Stimulated activated naive CD8-positive, alpha-beta T cell treated with anti-CD3 and anti-CD28 coated beads, Interleukin-15, Interleukin-2, amounts not matched to agents 100 U/mL and 50 U/mL, for 24 hours (primary cell): ENCODE measurements at regions not wholly inside any gene's neighbourhood (a gene's known extent, or its start where the extent isn't known, plus 50 kb on each side); places are given as distances from the start of the nearest gene placed in this dataset.

Source experiments
- ATAC-seq: fragments of 150-1000 bp; cut with Tn5 transposase; one replicate; pipeline ENCODE4 v1.10.0; 2021
- DNase-seq: peaks from one replicate; pipeline ENCODE4 v3.0.0; 2021

DNA sequence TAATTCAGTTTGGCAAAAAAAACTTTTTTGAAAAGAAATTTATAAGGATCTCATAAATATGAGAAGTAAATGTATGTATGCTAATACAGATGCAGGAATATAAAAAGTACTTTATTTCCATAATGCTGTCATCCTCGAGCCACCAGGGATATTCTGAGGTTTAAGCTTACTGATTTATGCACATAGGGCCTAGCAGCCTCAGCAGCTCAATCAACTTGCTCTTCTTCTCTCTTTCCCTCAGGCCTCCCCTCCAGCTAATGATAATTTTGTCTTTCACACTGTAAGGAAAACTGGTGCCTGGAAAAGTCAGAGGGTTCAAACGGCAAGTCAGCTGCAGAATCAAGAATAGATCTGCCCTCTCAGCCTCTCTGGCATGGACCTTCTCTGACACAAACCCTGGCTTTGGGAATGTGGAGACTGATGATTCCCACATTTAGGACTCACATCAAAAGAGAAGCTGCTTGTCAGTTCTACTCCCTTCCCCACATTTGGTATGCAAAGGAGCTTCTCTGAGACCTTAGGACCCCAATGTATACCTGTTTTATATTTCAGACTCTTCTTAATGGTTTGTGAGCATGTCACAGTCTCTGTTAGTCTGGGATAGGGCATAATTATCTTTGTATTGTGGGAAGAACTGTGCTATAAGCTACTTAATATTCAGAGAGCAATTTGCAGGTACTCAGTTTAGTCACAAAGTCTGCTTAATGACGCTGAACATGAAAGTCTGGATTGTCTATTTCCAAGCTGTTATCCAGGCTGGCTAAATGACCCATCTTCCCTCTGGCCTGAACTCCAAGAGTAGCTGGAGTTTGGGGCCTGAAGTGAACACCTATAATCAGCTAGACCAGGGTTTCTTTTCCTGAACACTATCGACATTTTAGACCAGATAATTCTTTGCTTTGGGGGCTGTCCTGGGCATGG is 52.1 kb upstream of the DIPK1A start:
- no peak for DNase-seq
- ATAC-seq = no peak

DNA sequence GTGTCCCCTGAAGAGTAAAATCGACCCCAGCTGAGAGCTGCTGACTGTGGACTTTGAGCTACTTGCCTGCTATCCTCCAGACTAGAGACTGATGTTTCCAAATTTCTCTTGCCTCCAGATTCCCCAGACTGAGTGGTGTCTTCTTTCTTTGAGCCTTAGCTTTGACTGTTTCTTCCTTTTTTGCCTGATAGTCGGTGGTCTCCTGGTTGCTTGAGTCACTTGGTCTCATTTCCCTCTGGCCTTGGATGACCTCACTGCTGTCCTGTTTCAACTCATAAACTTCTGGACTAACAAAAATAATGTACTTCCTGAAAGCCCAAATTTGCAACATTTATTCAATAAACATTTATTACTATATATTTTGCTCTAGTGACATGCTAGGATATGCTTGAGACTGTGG is 52.9 kb upstream of the DIPK1A start:
- no peak for ATAC-seq
- no peak for DNase-seq

- no peak for DNase-seq
- ATAC-seq = no peak
These were observed 54.3 kb upstream of the DIPK1A start for GRCh38 chr1:93015590-93015989.

DNA sequence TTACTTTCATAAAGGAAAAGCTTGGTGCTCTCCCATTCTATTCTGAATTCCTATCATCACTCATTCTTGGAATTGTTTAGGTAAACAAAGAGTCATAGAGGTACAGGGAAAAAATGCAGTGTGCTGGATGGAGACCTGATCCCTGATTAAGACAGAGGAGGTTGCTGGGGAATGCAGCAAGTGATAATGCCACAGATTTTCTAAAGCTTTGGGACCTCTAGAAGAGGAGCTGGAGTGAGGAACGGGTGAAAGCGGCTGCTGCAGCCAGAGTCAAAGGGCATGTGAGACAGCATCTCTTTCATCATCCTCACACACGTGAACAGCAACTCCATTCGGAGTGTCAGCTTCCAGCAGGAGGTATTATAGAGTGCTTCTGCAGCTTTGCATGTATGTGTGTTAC is 54.9 kb upstream of the DIPK1A start:
- ATAC-seq = no peak

GRCh38 chr1:93021539-93022134 is 57.4 kb upstream of the MTF2 start:
- DNase-seq (no peak), ATAC-seq (peak; percentile 65)

More for the DNA sequence above, 54.9 kb upstream of the DIPK1A start:
- DNase-seq = no peak

DNA sequence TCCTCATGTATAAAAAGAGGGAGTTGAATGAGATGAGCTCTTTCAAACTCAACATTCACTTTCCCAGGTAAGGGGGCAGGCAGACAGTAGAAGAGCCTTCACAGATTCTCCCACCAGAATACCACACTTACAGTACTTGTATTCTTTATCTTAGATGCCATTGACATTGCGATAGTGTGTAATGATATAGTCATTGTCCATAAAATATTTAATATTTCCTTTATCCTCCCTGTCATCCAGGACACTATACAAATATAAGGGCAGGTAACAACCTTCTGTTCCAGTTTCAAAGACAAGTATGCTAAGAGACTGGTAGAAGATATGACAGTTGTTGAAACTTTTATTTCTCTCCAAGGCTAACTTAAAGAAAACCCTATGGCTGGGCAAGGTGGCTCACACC is 56.5 kb upstream of the MTF2 start:
- DNase-seq = no peak
- no peak for ATAC-seq

DNA sequence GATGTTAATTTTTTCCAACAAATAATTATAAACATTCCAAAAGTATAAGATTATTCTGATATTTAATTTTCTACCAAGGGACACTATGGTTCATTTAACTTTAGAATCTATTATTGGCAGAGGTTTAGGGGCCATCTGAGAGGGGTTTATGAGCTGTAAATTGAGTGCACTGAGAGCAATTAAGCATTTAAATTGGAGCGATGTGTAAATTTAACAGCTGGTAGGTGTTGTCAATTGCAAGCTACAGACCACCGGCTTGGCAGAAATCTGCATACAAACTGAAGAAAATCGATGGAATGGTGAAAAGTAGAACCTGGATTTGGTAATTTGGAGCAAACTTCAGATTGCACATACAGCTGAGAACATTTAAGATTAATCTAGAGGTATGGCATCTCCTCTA is 55.8 kb upstream of the MTF2 start:
- ATAC-seq = no peak
- no peak for DNase-seq

GRCh38 chr1:93025572-93025971 is 53.5 kb upstream of the MTF2 start:
- DNase-seq (no peak), ATAC-seq (no peak)

DNA sequence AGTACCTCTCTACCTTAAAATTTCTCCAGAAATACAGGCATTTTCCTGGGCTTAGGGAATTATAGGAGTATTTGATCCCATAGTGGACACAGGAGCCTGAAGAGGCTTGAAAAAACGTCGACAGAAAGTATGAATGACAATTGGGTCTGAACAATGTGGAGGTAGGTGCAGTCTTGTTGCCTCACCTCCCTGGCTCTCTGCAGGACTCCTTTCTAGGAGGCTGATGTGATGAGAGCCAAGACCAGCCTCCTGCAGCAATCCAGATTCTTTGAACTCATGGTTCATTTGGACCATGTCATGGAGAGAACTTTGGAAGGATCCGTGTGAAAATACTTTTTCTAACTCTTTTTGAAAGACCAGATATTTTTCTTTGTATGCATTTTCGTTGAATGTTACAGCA is 50.5 kb upstream of the MTF2 start:
- DNase-seq = no peak
- ATAC-seq = no peak
